ENCODE measurements at regions not wholly inside any gene's neighbourhood (a gene's known extent, or its start where the extent isn't known, plus 50 kb on each side); places are given as distances from the start of the nearest gene placed in this dataset.

- Histone ChIP-seq H3K4me2 (no peak overlapping the region), H2AFZ (no peak overlapping the region), H4K20me1 (ENCODE audit: insufficient read depth, poor library complexity, severe bottlenecking) (no peaks in the 10 kb centered on the region), H3K4me1 (ENCODE audit: insufficient read depth) (peaks cover 21% of the 10 kb centered on the region), H3K79me2 (no peaks in the 10 kb centered on the region), H3K9me2 (replicated peaks; ENCODE audit: insufficient read depth) (no peaks in the 10 kb centered on the region), H3K27me3 (no peaks in the 10 kb centered on the region), H3K36me3 (replicated peaks; ENCODE audit: insufficient read depth, low read depth) (no peaks in the 10 kb centered on the region), H3K9me3 (ENCODE audit: low read depth) (no peaks in the 10 kb centered on the region), H3K27ac (no peak overlapping the region), H3K4me3 (no peak overlapping the region)
- WGBS (ENCODE audit: low lambda C conversion rate, missing lambda C conversion rate) = 97% methylated on average over 1 of the region's 1 CpG
- no peak for DNase-seq (ENCODE audit: low spot score)
- TF ChIP-seq, protein P1, sequence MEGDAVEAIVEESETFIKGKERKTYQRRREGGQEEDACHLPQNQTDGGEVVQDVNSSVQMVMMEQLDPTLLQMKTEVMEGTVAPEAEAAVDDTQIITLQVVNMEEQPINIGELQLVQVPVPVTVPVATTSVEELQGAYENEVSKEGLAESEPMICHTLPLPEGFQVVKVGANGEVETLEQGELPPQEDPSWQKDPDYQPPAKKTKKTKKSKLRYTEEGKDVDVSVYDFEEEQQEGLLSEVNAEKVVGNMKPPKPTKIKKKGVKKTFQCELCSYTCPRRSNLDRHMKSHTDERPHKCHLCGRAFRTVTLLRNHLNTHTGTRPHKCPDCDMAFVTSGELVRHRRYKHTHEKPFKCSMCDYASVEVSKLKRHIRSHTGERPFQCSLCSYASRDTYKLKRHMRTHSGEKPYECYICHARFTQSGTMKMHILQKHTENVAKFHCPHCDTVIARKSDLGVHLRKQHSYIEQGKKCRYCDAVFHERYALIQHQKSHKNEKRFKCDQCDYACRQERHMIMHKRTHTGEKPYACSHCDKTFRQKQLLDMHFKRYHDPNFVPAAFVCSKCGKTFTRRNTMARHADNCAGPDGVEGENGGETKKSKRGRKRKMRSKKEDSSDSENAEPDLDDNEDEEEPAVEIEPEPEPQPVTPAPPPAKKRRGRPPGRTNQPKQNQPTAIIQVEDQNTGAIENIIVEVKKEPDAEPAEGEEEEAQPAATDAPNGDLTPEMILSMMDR (IDR thresholded peaks at IDR 0.05; ENCODE audit: poor library complexity) = no peak
- no peak for TF ChIP-seq EZH2 (IDR thresholded peaks at IDR 0.05; ENCODE audit: borderline replicate concordance)
- TF ChIP-seq EZH2phosphoT487 (IDR thresholded peaks at IDR 0.05; ENCODE audit: low read depth, severe bottlenecking, unreplicated experiment) = no peak
These were observed 96.0 kb upstream of the TSC22D2 start for GRCh38 chr3:150312018-150312657.

GRCh38 chr3:150311156-150311555 lies 96.9 kb upstream of the TSC22D2 start:
- WGBS (ENCODE audit: low lambda C conversion rate, missing lambda C conversion rate) = 97% methylated on average over 1 of the region's 1 CpG
- H3K4me3 ChIP-seq = no peak overlapping the region
- peaks cover 21% of the 10 kb centered on the region for H3K4me1 ChIP-seq (ENCODE audit: insufficient read depth)
- H3K9me2 ChIP-seq (replicated peaks; ENCODE audit: insufficient read depth) = no peaks in the 10 kb centered on the region
- TF ChIP-seq, protein P1 (IDR thresholded peaks at IDR 0.05; ENCODE audit: poor library complexity) = no peak
- TF ChIP-seq EZH2phosphoT487 (IDR thresholded peaks at IDR 0.05; ENCODE audit: low read depth, severe bottlenecking, unreplicated experiment) = no peak
- TF ChIP-seq EZH2 (IDR thresholded peaks at IDR 0.05; ENCODE audit: borderline replicate concordance) = no peak
- H3K79me2 ChIP-seq = no peaks in the 10 kb centered on the region
- no peaks in the 10 kb centered on the region for H3K27me3 ChIP-seq
- H3K4me2 ChIP-seq = no peak overlapping the region
- H3K9me3 ChIP-seq (ENCODE audit: low read depth) = no peaks in the 10 kb centered on the region
- no peak overlapping the region for H3K27ac ChIP-seq
- no peak overlapping the region for H2AFZ ChIP-seq
- DNase-seq (ENCODE audit: low spot score) = no peak
- no peaks in the 10 kb centered on the region for H4K20me1 ChIP-seq (ENCODE audit: insufficient read depth, poor library complexity, severe bottlenecking)
- no peaks in the 10 kb centered on the region for H3K36me3 ChIP-seq (replicated peaks; ENCODE audit: insufficient read depth, low read depth)

DNA sequence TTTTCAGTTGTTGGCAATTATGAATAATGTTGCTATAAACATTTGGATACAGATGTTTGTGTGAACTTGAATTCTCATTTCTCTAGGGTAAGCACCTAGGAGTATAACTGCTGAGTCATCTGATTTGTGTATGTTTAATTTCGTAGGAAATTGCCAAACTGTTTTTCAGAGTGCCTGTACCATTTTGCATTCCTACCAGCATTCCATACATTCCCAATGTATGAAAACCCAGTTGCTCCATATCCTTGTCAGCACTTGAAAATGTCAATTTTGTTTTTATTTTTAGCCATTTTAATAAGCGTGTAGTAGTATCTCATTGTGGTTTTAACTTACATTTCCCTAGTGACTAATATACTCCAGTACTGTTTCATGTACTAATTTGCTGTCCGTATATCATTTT lies 98.5 kb upstream of the TSC22D2 start:
- H3K27ac ChIP-seq = no peak overlapping the region
- no peak overlapping the region for H2AFZ ChIP-seq
- no peaks in the 10 kb centered on the region for H3K79me2 ChIP-seq
- no peak for DNase-seq (ENCODE audit: low spot score)
- no peak overlapping the region for H3K4me3 ChIP-seq
- H4K20me1 ChIP-seq (ENCODE audit: insufficient read depth, poor library complexity, severe bottlenecking) = no peaks in the 10 kb centered on the region
- H3K4me2 ChIP-seq = no peak overlapping the region
- H3K36me3 ChIP-seq (replicated peaks; ENCODE audit: insufficient read depth, low read depth) = no peaks in the 10 kb centered on the region
- WGBS (ENCODE audit: low lambda C conversion rate, missing lambda C conversion rate) = 87% methylated on average over 3 of the region's 3 CpGs
- TF ChIP-seq, protein P1 (IDR thresholded peaks at IDR 0.05; ENCODE audit: poor library complexity) = no peak
- no peak for TF ChIP-seq EZH2 (IDR thresholded peaks at IDR 0.05; ENCODE audit: borderline replicate concordance)
- no peak for TF ChIP-seq EZH2phosphoT487 (IDR thresholded peaks at IDR 0.05; ENCODE audit: low read depth, severe bottlenecking, unreplicated experiment)
- H3K9me3 ChIP-seq (ENCODE audit: low read depth) = no peaks in the 10 kb centered on the region
- no peaks in the 10 kb centered on the region for H3K9me2 ChIP-seq (replicated peaks; ENCODE audit: insufficient read depth)
- H3K4me1 ChIP-seq (ENCODE audit: insufficient read depth) = peaks cover 14% of the 10 kb centered on the region
- no peaks in the 10 kb centered on the region for H3K27me3 ChIP-seq

GRCh38 chr3:150309257-150309542 lies 98.9 kb upstream of the TSC22D2 start:
- Histone ChIP-seq H3K4me2 (no peak overlapping the region), H3K27ac (peak overlapping the region; percentile 83), H3K79me2 (no peaks in the 10 kb centered on the region), H2AFZ (no peak overlapping the region), H3K27me3 (no peaks in the 10 kb centered on the region), H3K9me2 (replicated peaks; ENCODE audit: insufficient read depth) (no peaks in the 10 kb centered on the region), H3K9me3 (ENCODE audit: low read depth) (no peaks in the 10 kb centered on the region), H3K4me3 (no peak overlapping the region), H3K4me1 (ENCODE audit: insufficient read depth) (peaks cover 10% of the 10 kb centered on the region), H3K36me3 (replicated peaks; ENCODE audit: insufficient read depth, low read depth) (no peaks in the 10 kb centered on the region), H4K20me1 (ENCODE audit: insufficient read depth, poor library complexity, severe bottlenecking) (no peaks in the 10 kb centered on the region)
- DNase-seq (ENCODE audit: low spot score) = no peak
- TF ChIP-seq EZH2 (IDR thresholded peaks at IDR 0.05; ENCODE audit: borderline replicate concordance) (no peak), EZH2phosphoT487 (IDR thresholded peaks at IDR 0.05; ENCODE audit: low read depth, severe bottlenecking, unreplicated experiment) (no peak)
- TF ChIP-seq, protein P1 (IDR thresholded peaks at IDR 0.05; ENCODE audit: poor library complexity) = no peak

All from hepatocyte (in vitro differentiated cells).